Gastrocnemius medialis (tissue), 4 donors: ENCODE measurements at regions not wholly inside any gene's neighbourhood (a gene's known extent, or its start where the extent isn't known, plus 50 kb on each side); places are given as distances from the start of the nearest gene placed in this dataset.

Source experiments
- CTCF ChIP-seq, 5 experiments: fragments of 450-650 bp in 3 of 5; fragments of 200-600 bp in 2 of 5; sonication (generic) in 2 of 5; IDR thresholded peaks in 4 of 5; conservative IDR thresholded peaks in 1 of 5; 1 replicate in 4 of 5; 2 replicates in 1 of 5; pipeline ENCODE4 v1.5.1; 2016 to 2019; ENCODE audit warnings: antibody characterized with exemption in 5 of 5, mild to moderate bottlenecking in 3 of 5, moderate library complexity in 3 of 5
- POLR2A ChIP-seq, 2 donors: fragments of 450-650 bp; IDR thresholded peaks; one replicate each; pipeline ENCODE4 v1.6.1; 2017; ENCODE audit warnings: antibody characterized with exemption in 2 of 2, mild to moderate bottlenecking in 2 of 2, moderate library complexity in 2 of 2

DNA sequence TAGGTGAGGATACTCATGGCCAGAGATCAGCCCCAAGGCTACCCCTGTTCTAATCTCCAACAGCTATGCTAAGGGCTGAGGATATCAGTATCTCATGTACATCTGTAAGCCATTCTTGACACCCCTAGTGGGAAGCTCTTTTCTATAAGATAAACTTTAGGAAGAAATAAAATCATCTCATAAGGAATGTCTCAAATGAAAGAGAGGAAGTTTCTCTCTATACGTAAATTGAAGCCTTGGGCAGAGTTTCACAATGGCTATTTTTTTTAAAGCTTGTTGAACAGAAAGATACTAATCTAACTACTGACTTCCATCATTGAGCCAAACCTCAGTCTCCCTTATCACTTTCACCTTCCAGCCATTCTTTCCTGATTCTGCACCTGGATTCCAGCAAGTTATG, 405.7 kb downstream of the PRR16 start:
- TF ChIP-seq CTCF (IDR thresholded peaks at IDR 0.05 in 4 of 5, conservative IDR thresholded peaks at IDR 0.05 in 1 of 5) (no peak), POLR2A (IDR thresholded peaks at IDR 0.05) (no peak)
